A673 (cell line): ENCODE measurements at regions not wholly inside any gene's neighbourhood (a gene's known extent, or its start where the extent isn't known, plus 50 kb on each side); places are given as distances from the start of the nearest gene placed in this dataset.

ENCODE experiments used
- CTCF ChIP-seq: fragments of 300-800, 200-600 bp; sonication (generic); conservative IDR thresholded peaks from 2 replicates; pipeline ENCODE4 v1.5.1; 2017; ENCODE audit warnings: low read depth, mild to moderate bottlenecking, antibody characterized with exemption, low read length, moderate library complexity, mixed read lengths
- EZH2 ChIP-seq: fragments of 200-600 bp; sonication (generic); IDR thresholded peaks from 2 replicates; pipeline ENCODE4 v1.6.1; 2017; ENCODE audit warnings: borderline replicate concordance, low read depth, mild to moderate bottlenecking, mixed read lengths, antibody characterized with exemption, low read length; ENCODE audit not compliant: poor library complexity, severe bottlenecking

DNA sequence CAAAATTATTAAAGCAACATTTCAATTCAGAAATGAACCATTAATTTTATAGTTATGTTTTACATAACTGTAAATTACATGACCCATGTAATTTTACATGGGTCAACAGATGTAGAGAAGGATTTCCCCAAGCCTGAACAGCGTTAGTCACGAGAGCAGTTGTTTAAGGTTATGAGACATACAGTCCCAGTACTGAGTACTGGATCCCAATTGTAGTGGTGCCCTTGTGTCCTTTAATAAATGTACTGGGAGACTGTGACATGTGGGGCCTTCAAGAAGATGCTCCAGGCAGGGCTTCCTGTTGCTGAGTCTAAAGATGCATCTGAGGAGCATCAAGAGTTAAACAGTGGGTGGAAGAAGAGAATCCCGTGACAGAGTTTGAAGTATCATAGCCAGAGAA lies 125.5 kb upstream of the ZNF462 start:
- TF ChIP-seq CTCF (no peak), EZH2 (no peak)
